IPS-18c (cell line): ENCODE measurements at regions not wholly inside any gene's neighbourhood (a gene's known extent, or its start where the extent isn't known, plus 50 kb on each side); places are given as distances from the start of the nearest gene placed in this dataset.

Experiments used
- H3K4me3 ChIP-seq: 2 replicates; pipeline ENCODE4 v1.7.0; 2013; ENCODE audit warnings: low read depth, mild to moderate bottlenecking, low read length, moderate library complexity; ENCODE audit not compliant: insufficient read depth
- H3K9me3 ChIP-seq: one replicate; pipeline ENCODE4 v1.6.1; 2013; ENCODE audit warnings: mild to moderate bottlenecking, low read length, moderate library complexity; ENCODE audit not compliant: control insufficient read depth, insufficient read depth

DNA sequence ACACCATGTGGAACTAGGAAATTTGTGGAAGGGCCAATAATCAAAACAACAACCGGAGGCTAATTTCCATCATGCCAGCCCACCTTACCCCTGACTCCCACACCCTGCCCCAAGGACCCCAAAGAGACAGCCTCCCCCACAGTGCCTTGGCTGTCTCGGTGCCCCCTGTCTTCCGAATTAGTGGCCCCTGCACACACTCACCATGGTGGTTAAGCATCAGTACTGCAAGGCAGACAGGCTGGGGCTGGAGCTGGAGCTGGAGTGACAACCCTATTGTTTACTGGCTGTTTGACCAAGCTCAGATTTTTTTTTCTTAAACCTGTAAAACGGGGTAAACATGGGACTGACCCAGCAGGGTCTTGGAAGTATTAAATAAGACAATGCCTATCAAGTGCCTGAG is 238.0 kb downstream of the TFAP2C start:
- Histone ChIP-seq H3K4me3 (no peak overlapping the region), H3K9me3 (no peaks in the 10 kb centered on the region)

DNA sequence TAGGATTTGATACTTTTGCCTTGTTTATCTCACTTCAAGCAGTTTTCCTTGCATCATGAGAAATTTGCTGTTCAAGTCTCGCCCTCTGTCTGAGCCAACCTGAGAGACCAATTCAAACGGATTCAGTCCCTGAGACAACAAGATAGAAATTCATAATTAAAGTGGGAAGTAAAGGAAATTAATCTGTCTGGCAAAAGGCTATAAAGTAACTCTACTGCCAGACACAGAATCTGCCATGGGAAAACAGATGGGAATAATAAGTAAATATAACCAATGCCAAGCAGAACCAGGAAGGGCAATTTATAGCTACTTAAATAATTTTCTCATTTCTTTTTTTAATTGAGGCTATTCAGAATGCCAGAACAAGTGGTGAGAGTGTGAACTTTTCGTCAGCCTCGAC is 239.6 kb downstream of the TFAP2C start:
- no peak overlapping the region for H3K4me3 ChIP-seq
- H3K9me3 ChIP-seq: no peaks in the 10 kb centered on the region

DNA sequence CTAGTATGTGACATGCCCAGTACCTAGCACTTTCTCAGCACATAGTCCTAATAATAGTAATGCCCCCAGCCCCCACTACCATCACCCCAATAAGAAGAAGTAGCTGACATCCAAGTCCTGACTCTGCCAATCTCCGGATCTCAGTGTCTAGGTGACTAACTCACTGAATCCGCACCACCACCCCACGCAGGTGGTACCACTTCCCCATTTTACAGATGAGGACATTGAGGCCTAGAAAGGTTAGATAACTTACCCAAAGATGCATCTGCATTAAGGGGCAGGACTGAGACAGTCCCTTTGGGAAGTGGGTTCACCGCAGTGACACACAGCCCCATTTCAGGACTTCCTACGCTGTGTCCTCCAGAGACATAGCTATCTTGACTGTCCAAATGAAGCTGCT is 241.2 kb downstream of the TFAP2C start:
- Histone ChIP-seq H3K9me3 (no peaks in the 10 kb centered on the region), H3K4me3 (no peak overlapping the region)

DNA sequence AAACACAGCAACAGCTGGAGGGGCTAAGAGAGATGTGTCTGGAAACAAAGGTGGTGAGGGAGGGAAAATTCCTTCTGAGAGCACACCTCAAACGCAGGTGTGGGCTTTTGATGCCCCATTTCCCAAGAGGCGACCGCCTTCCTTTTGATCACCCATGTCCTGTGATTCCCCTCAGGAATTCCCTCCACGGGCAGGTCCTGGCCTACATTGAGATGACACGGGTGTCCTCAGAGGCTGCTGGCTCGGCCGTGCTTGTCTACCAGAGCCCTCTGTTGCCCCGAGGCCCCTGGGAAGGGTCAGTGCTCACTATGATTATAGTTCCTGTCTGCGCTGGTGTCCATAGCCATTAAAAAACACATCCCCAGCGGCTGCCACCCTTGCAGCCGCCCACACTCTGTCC is 242.6 kb downstream of the TFAP2C start:
- H3K9me3 ChIP-seq: no peaks in the 10 kb centered on the region

DNA sequence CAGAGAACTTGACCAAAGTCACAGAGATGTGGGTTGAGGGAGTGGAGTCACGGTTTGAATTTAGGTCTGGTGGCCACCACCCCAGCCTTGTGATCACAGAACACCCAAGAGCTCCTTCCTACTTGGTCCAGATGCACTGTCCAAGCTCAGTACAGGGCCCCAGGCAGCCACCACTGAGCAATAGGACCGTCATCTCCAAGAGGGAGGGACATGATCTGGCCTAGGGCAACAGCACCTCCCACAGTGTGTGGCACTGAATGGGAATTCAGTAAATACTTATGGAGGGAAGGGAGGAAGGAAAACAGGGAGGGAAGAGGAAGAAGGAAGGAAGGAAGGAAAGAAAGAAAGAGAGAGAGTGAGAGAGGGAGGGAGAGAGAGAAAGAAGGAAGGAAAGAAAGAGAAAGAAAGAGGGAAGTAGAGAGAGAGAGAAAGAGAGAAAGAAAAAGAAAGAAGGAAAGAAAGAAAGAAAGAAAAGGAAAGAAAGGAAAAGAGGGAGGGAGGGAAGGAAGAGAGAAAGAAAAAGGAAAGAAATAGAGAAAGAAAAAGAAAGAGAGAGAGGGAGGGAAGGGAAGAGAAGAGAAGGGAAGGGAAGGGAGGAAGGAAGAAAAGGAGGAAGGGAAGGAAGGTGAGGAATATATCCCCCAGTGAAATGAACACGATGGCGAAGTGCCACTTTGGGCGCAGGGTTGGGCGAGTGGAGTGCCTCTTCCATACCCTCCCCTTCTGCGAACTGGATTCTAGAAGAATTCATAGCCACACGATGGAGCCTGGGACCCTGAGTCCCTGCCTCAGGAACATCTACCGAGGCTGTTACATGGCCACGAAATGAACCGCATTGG is 243.7 kb downstream of the TFAP2C start:
- Histone ChIP-seq H3K9me3 (no peaks in the 10 kb centered on the region), H3K4me3 (no peak overlapping the region)

More for the DNA sequence above, 242.6 kb downstream of the TFAP2C start:
- H3K4me3 ChIP-seq: no peak overlapping the region

DNA sequence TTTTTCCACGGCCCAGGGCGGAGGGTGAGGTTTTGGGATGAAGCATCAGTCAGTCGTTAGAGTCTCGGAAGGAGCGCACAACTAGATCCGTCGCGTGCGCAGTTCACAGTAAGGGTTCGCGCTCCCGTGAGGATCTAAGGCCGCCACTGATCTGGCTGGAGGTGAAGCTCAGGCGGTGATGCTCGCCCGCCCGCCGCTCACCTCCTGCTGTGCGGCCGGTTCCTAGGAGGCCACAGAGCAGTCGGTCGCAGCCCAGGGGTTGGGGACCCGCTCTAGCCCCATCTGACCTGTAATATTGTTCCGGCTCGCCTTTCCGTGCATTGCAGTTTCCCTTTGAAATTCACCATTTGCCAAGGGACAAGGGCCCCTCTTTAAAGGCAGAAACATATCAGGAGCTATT is 244.7 kb downstream of the TFAP2C start:
- H3K4me3 ChIP-seq: no peak overlapping the region
- H3K9me3 ChIP-seq: no peaks in the 10 kb centered on the region

DNA sequence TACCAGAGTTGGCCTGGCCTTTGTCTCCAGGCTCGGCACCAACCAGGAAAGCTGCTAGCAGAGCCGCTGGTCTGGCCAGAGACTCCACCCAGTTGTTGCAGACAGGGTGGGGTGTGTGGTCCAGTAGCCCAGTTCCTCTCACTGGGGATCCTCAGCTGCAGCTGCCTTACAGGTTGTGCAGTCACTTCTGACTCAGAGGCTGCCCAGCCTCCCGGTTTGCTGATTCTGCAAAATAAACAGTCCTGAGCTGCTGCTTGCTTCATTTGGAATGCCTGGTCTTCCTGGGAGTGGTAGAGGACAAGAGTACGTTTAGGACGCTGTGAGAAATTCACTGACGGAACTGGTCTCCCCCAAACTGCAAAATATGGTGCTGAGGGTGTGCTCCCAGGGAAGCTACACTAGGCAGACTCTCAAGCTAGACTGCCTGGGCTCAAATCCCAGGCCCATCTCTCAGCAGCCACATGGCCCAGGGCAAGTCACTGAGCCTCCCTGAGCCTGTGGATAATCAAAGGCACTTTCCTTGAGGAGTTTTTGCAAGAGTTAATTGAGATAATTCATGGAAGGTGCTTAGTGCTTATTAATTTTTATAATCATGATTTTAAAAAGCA is 246.1 kb downstream of the TFAP2C start:
- Histone ChIP-seq H3K9me3 (no peaks in the 10 kb centered on the region), H3K4me3 (no peak overlapping the region)

DNA sequence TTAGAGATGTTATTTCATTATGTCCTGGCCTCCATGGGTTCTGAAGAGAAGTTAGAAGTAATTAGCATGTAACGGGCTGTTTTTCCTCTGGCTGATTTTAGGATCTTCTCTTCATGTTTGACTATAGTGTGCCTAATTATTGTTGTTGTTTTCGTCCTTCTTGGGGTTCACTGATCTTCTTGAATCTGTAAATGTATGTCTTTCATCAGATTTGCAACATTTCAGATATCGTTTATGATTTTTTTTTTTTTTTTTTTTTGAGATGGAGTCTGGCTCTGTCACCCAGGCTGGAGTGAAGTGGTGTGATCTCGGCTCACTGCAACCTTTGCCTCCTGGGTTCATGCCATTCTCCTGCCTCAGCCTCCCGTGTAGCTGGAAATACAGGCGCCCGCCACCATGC is 246.7 kb downstream of the TFAP2C start:
- Histone ChIP-seq H3K9me3 (no peaks in the 10 kb centered on the region), H3K4me3 (no peak overlapping the region)

DNA sequence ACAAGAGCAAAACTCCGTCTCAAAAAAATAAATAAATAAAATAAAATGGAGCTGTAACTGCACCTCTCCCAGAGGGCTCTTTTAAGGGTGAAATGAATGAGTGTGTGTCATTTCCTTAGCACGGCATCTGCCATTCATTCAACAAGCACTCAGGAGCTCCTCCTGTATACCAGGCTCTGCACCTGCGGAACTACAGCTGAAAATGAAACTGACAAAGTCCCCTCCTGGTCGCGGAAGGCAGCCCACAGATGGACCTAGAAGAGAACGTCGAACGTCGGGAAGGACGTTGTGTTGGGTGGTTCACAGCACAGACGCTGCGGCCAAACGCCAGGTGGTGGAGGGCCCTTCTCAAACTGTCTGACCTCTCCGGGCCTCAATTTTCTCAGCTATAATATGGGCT is 256.4 kb downstream of the TFAP2C start:
- no peaks in the 10 kb centered on the region for H3K9me3 ChIP-seq

DNA sequence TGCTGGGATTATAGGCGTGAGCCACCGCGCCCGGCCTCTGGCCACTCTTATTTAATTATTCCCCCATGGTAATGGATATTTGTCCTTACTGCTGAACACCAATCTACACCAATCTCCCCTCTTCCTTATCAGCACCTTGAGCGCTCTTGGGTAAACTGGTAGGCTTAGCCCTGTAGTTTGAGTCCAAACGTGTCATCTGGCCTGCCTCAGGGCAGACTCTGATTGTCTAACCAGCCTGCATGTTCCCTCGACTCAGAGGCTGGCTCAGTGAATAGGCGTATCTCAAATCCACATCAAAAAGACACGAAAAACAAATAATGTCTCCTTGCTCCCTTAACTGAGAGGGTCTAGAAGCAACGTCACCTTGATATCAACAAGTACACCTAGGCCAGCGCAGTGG is 260.9 kb downstream of the TFAP2C start:
- Histone ChIP-seq H3K4me3 (no peak overlapping the region), H3K9me3 (no peaks in the 10 kb centered on the region)

More for the DNA sequence above, 256.4 kb downstream of the TFAP2C start:
- H3K4me3 ChIP-seq: no peak overlapping the region

DNA sequence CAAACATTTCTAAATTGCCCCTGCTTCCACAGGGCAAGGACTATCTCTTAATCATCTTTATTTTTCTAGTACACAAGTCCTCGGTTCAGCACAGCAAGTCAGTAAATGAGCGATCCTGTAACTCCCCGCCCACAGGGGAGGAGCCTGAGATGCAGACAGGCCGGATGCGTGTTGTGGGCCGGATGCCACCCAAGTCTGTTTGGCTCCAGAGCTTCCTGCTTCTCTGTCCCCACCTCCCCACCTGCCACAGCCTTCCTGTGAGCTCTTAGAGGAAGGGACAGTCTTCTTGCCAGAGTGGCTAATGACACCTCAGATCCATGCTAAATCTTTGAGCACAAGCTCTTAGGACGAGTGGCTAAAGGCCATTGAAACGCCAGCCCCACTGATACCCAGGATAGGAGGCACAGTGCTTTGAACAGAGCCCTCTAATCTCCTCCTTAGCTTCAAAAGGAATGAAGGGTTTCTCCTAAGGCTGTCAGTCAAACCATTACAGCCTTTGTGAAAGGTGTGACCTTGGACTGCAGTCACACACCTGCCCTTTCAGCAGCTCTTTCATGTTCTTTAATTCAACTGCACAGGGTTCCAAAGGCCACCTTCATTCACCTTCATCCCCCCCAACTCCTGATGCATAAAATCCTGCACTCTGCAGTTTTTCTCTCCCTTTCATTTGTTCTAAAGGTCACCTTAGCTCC is 264.3 kb downstream of the TFAP2C start:
- no peaks in the 10 kb centered on the region for H3K9me3 ChIP-seq
- no peak overlapping the region for H3K4me3 ChIP-seq

DNA sequence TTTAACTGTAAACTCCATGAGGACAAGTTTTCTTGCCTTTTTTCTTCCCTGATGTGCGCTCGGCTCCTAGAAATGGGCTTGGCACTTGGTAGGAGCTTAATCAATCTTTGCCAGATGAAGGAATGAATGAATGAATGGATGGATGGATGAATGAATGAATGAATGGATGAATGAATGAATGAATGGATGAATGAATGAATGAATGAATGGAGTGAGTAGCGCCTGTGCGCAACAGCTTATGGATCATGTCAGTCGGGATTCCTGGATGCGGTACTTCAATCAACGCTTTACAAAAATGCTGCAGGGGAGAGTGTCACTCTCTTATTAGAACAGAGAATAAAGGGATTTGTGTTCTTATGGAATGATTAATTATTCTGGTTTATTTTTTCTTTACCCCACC is 267.3 kb downstream of the TFAP2C start:
- Histone ChIP-seq H3K9me3 (no peaks in the 10 kb centered on the region), H3K4me3 (no peak overlapping the region)

DNA sequence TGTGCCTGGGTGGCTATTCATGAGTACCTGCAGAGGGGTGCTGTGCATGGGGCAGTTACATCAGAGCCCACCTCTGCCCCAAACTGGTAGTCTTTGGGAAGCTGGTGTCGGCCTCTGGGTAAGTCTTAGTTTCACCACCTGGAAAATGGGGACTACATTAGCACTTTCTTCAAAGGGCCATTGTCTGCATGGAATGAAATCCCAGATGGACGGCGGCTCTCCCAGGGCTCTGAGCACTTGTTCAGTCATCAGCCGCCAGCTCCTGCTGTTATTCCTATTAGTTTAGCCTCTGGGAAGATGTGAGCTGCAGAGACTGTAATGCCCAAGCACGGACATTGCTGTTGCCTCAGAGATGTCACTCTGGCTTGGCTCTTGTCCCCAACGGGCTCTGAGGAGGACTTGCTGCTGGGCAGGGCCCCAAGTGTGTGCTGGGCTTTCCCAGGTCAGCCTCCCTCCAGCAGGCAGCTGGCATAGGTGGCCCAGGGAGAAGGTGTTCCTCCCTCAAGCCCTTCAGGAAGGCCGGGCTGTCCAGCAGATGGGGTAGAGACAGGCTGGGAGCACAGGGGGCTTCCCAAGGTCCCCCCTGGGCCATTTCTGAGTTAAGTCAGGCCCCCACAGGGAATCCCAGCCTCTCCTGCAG is 268.3 kb downstream of the TFAP2C start:
- H3K4me3 ChIP-seq: no peak overlapping the region
- H3K9me3 ChIP-seq: no peaks in the 10 kb centered on the region

DNA sequence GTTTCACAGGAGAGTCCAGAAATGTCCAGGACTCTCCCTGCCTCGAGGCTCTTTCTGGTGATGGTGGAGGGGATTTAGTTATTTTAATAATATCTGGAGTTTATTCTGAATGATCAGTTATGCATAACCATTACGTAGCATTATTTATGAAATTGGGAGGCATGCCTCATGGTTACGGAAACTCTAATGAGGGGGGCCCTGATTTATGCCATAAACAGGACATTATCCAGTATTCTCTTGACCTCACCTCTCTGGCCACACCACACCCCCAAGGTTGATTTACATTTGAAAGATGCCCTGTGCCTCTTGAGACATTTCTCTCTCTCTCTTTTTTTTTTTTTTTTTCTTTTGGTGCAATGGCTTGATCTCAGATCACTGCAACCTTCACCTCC is 268.8 kb downstream of the TFAP2C start:
- H3K4me3 ChIP-seq: no peak overlapping the region

DNA sequence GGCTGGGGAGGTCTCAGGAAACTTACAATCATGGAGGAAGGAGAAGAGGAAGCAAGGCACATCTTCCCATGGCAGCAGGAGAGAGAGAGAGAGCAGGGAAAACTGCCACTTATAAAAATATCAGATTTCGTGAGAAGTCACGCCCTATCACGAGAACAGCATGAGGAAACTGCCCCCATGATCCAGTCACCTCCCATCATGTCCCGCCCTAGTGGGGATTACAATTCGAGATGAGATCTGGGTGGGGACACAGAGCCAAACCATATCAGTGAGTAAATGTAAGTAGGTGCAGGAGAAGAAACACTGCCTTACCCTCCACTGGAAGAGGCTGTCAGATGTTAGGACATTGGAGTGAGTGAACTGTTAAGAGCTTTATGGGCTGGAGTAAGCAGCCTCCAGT is 270.4 kb downstream of the TFAP2C start:
- Histone ChIP-seq H3K4me3 (no peak overlapping the region), H3K9me3 (no peaks in the 10 kb centered on the region)

More for the DNA sequence above, 268.8 kb downstream of the TFAP2C start:
- H3K9me3 ChIP-seq: no peaks in the 10 kb centered on the region

DNA sequence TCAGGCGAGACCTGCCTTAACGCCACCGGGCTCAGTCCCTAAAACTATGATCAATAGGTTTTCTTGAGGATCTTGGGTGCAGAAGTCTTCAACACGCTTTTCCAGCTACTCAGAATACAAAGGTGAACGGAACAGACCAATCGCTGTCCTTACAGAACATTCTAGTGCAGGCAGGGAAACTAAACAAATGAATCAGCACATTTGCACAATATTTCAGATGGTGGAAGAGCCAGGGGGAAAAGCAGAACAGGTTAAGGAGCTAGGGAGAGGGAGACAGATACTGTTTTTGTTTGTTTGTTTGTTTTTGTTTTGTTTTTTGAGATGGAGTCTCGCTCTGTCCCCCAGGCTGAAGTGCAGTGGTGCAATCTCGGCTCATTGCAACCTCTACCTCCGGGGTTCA is 271.1 kb downstream of the TFAP2C start:
- H3K9me3 ChIP-seq: no peaks in the 10 kb centered on the region
- H3K4me3 ChIP-seq: no peak overlapping the region

DNA sequence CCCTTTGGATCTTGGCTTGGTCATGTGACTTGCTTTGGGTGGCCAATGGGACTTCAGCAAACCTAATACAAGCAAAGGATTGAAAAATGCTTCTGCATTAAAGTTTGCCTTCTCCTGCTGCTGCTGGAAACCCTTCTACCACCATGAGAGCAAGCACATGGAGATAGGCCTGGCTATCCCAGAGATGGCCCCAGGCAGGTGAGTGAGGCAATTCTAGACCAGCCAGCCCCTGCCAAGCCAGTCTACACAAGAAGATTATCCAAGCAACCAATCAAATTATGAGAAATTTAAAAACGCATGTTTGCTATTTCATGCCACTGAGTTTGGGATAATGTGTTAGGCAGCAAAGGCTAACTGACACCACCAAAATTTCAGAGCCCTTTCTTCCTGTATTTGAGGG is 274.3 kb downstream of the TFAP2C start:
- no peaks in the 10 kb centered on the region for H3K9me3 ChIP-seq
- no peak overlapping the region for H3K4me3 ChIP-seq

DNA sequence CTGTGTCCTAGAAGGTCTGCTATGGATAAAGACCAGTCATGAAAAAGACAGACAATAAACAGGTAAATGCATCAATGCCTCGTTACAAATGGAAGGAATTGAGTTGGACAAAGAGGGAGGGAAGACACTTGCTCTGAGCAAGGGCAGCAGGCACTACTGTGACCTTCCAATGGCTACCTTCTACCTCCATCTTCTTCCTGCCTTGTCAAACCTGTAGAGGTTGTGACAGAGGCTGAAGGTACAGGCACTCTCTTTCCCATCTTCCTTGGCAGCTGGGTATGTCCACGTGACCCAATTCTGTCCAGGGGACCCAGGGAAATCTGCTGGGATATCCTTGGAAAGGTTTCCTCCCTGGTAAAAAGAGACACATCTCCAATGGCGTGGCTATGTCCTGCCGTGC is 274.8 kb downstream of the TFAP2C start:
- Histone ChIP-seq H3K9me3 (no peaks in the 10 kb centered on the region), H3K4me3 (no peak overlapping the region)
